Trophoblast cell (in vitro differentiated cells and primary cell): ENCODE measurements at regions not wholly inside any gene's neighbourhood (a gene's known extent, or its start where the extent isn't known, plus 50 kb on each side); places are given as distances from the start of the nearest gene placed in this dataset.

Experiments used
- DNase-seq, 2 donors: peaks; one replicate each; pipeline ENCODE4 v3.0.0-alpha.2; 2016
- H2AFZ ChIP-seq: 2 replicates; pipeline ENCODE4 v1.6.1; 2013; ENCODE audit warnings: low read length, moderate library complexity, mild to moderate bottlenecking; ENCODE audit not compliant: insufficient read depth, poor library complexity
- H2AK5ac ChIP-seq: 2 replicates; pipeline ENCODE4 v1.6.1; 2013; ENCODE audit warnings: mild to moderate bottlenecking, low read length
- H2BK120ac ChIP-seq: 2 replicates; pipeline ENCODE4 v1.6.1; 2013; ENCODE audit warnings: low read length, mild to moderate bottlenecking, moderate library complexity; ENCODE audit not compliant: insufficient read depth, poor library complexity
- H2BK12ac ChIP-seq: 2 replicates; pipeline ENCODE4 v1.6.1; 2013; ENCODE audit warnings: mild to moderate bottlenecking, low read length, moderate library complexity
- H2BK5ac ChIP-seq: 2 replicates; pipeline ENCODE4 v1.6.1; 2013; ENCODE audit warnings: low read length, low read depth, moderate library complexity, mild to moderate bottlenecking; ENCODE audit not compliant: poor library complexity
- H3K14ac ChIP-seq: 2 replicates; pipeline ENCODE4 v1.6.1; 2013; ENCODE audit warnings: mild to moderate bottlenecking, low read length
- H3K18ac ChIP-seq: 2 replicates; pipeline ENCODE4 v1.6.1; 2013; ENCODE audit warnings: mild to moderate bottlenecking, low read length
- H3K23ac ChIP-seq: 2 replicates; pipeline ENCODE4 v1.6.1; 2013; ENCODE audit warnings: low read length
- H3K27ac ChIP-seq: 2 replicates; pipeline ENCODE4 v1.5.1; 2013; ENCODE audit warnings: low read depth, mild to moderate bottlenecking, inconsistent platforms, low read length, moderate library complexity
- H3K27me3 ChIP-seq: 2 replicates; pipeline ENCODE4 v1.6.1; 2013; ENCODE audit warnings: inconsistent platforms, mild to moderate bottlenecking, low read length, moderate library complexity; ENCODE audit not compliant: insufficient read depth
- H3K36me3 ChIP-seq, 2 experiments: 1 replicate in 1 of 2; 2 replicates in 1 of 2; pipeline ENCODE4 v1.6.1; 2013; ENCODE audit warnings: low read length in 2 of 2, mild to moderate bottlenecking in 2 of 2, moderate library complexity in 1 of 2; ENCODE audit not compliant: insufficient read depth in 2 of 2, control insufficient read depth in 1 of 2
- H3K4ac ChIP-seq: 2 replicates; pipeline ENCODE4 v1.6.1; 2013; ENCODE audit warnings: low read depth, mild to moderate bottlenecking, low read length, moderate library complexity
- H3K4me1 ChIP-seq, 2 experiments: 1 replicate in 1 of 2; 2 replicates in 1 of 2; pipeline ENCODE4 v1.6.1; 2013; ENCODE audit warnings: low read length in 2 of 2, mild to moderate bottlenecking in 2 of 2, moderate library complexity in 1 of 2; ENCODE audit not compliant: insufficient read depth in 2 of 2, control insufficient read depth in 1 of 2
- H3K4me2 ChIP-seq: 2 replicates; pipeline ENCODE4 v1.6.1; 2013; ENCODE audit warnings: inconsistent platforms, mild to moderate bottlenecking, low read length, moderate library complexity
- H3K4me3 ChIP-seq: 2 replicates; pipeline ENCODE4 v1.5.1; 2013; ENCODE audit warnings: mild to moderate bottlenecking, low read depth, low read length, inconsistent platforms
- H3K79me1 ChIP-seq: one replicate; pipeline ENCODE4 v1.6.1; 2013; ENCODE audit warnings: low read length
- H3K79me2 ChIP-seq: 2 replicates; pipeline ENCODE4 v1.6.1; 2013; ENCODE audit warnings: low read length, mild to moderate bottlenecking; ENCODE audit not compliant: control insufficient read depth, insufficient read depth, poor library complexity
- H3K9ac ChIP-seq: 2 replicates; pipeline ENCODE4 v1.6.1; 2013; ENCODE audit warnings: mild to moderate bottlenecking, low read length
- H3K9me3 ChIP-seq: 2 replicates; pipeline ENCODE4 v1.6.1; 2013; ENCODE audit warnings: low read depth, mild to moderate bottlenecking, control low read depth, inconsistent platforms, low read length; ENCODE audit not compliant: insufficient read depth
- H4K12ac ChIP-seq: 2 replicates; pipeline ENCODE4 v1.6.1; 2013; ENCODE audit warnings: low read depth, mild to moderate bottlenecking, low read length, moderate library complexity
- H4K8ac ChIP-seq: 2 replicates; pipeline ENCODE4 v1.6.1; 2013; ENCODE audit warnings: low read depth, mild to moderate bottlenecking, low read length, moderate library complexity
- H4K91ac ChIP-seq: one replicate; pipeline ENCODE4 v1.6.1; 2013; ENCODE audit warnings: low read depth, mild to moderate bottlenecking, low read length, moderate library complexity
- WGBS: extraction: QIAGEN DNeasy Blood & Tissue Kit; methylation state at CpG from one replicate; pipeline ENCODE4 v1.1.7; 2013; ENCODE audit warnings: missing lambda C conversion rate; ENCODE audit not compliant: insufficient read length, insufficient coverage; ENCODE audit errors: extremely low coverage; 5-methylcytosine and 5-hydroxymethylcytosine counted together

DNA sequence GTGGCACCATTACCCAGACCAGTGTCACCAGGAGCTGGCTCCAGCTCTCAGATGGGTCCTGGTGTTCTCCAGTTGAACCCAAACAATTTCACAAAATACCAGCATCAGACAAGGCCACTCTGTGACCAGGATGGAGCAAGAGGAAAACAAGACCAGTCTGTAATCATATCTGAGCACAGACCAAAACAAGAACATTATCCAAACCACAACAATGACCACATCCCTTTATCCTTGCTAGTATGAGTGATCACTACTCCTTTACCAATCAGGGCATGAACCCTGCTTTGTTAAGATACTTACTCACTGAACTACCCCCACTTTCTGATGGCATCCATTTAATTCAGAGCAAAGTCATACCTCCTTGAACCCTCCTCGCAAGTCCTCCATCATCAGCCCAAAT lies 145.9 kb downstream of the NUFIP1 start:
- H3K4ac ChIP-seq = no peak overlapping the region
- H4K12ac ChIP-seq = no peak overlapping the region
- no peak overlapping the region for H3K9ac ChIP-seq
- H3K18ac ChIP-seq = no peak overlapping the region
- H2AK5ac ChIP-seq = no peak overlapping the region
- no peaks in the 10 kb centered on the region for H3K27me3 ChIP-seq
- no peak overlapping the region for H2BK120ac ChIP-seq
- no peak overlapping the region for H3K14ac ChIP-seq
- no peaks in the 10 kb centered on the region for H3K79me1 ChIP-seq
- H3K4me1 ChIP-seq = no peaks in the 10 kb centered on the region
- no peaks in the 10 kb centered on the region for H3K9me3 ChIP-seq
- H2BK12ac ChIP-seq = no peak overlapping the region
- H2BK5ac ChIP-seq = no peak overlapping the region
- no peaks in the 10 kb centered on the region for H3K36me3 ChIP-seq
- WGBS = no CpG with 5 or more reads among the region's 1 CpG
- no peaks in the 10 kb centered on the region for H3K79me2 ChIP-seq
- no peak overlapping the region for H3K23ac ChIP-seq
- no peak overlapping the region for H3K4me2 ChIP-seq
- H3K27ac ChIP-seq = no peak overlapping the region
- no peak for DNase-seq
- H2AFZ ChIP-seq = no peak overlapping the region
- no peak overlapping the region for H4K8ac ChIP-seq
- no peak overlapping the region for H4K91ac ChIP-seq
- H3K4me3 ChIP-seq = no peak overlapping the region

DNA sequence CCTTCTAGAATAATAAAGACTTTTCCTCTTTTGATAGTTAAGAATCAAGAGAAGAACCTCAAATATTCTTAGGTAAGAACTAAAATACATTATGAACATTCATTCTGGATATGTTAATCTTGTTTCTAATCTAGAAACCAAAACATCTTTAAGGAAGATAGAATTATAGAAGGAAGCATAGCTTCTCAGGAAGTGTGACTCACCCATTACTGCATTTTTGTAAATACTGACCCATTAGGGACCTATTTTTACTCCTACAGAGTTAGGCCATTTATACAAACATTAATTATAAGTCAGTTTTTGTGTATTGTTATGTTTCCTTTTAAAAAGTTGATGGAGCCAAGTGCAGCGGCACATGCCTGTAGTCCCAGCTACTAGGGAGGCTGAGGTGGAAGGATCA lies 147.1 kb downstream of the NUFIP1 start:
- Histone ChIP-seq H3K4me1 (no peaks in the 10 kb centered on the region), H3K9ac (no peak overlapping the region), H3K4me3 (no peak overlapping the region), H3K4ac (no peak overlapping the region), H2AFZ (no peak overlapping the region), H3K9me3 (no peaks in the 10 kb centered on the region), H3K36me3 (no peaks in the 10 kb centered on the region), H3K27me3 (no peaks in the 10 kb centered on the region), H2BK120ac (no peak overlapping the region), H4K12ac (no peak overlapping the region), H3K79me2 (no peaks in the 10 kb centered on the region), H3K14ac (no peak overlapping the region), H2BK12ac (no peak overlapping the region), H3K18ac (no peak overlapping the region), H4K8ac (no peak overlapping the region), H2AK5ac (no peak overlapping the region), H3K23ac (no peak overlapping the region), H3K27ac (no peak overlapping the region), H3K79me1 (no peaks in the 10 kb centered on the region), H4K91ac (no peak overlapping the region), H3K4me2 (no peak overlapping the region), H2BK5ac (no peak overlapping the region)
- DNase-seq = no peak
- WGBS = no CpG with 5 or more reads among the region's 1 CpG

DNA sequence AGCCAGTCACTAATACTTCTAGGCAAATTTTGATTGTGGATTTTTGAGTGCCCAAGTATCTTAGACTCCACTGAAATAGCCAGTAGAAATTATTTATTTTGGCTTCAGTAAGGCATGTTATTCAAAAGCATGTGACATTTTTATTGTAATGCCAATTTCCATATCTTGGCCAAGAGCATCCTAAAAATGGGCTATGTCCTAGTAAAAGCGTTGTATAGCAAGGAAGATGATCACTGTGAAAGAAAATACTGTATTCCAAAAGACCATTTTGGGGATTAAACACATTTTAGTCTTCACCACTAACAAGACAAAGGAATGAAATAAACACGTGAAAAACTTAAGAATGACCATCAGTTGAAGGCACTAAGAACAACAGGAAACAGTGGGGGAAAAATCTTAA lies 149.1 kb downstream of the NUFIP1 start:
- H4K91ac ChIP-seq = no peak overlapping the region
- H2BK120ac ChIP-seq = no peak overlapping the region
- no peak overlapping the region for H3K4me2 ChIP-seq
- no peaks in the 10 kb centered on the region for H3K27me3 ChIP-seq
- H4K12ac ChIP-seq = no peak overlapping the region
- H3K9me3 ChIP-seq = no peaks in the 10 kb centered on the region
- no peak overlapping the region for H2BK12ac ChIP-seq
- H3K9ac ChIP-seq = no peak overlapping the region
- H3K4ac ChIP-seq = no peak overlapping the region
- H3K79me2 ChIP-seq = no peaks in the 10 kb centered on the region
- no peak overlapping the region for H3K4me3 ChIP-seq
- H2AFZ ChIP-seq = no peak overlapping the region
- H2AK5ac ChIP-seq = no peak overlapping the region
- no peaks in the 10 kb centered on the region for H3K36me3 ChIP-seq
- no peak overlapping the region for H3K14ac ChIP-seq
- H3K27ac ChIP-seq = no peak overlapping the region
- H3K23ac ChIP-seq = no peak overlapping the region
- no CpG with 5 or more reads among the region's 2 CpGs for WGBS
- H2BK5ac ChIP-seq = no peak overlapping the region
- no peaks in the 10 kb centered on the region for H3K4me1 ChIP-seq
- no peak overlapping the region for H3K18ac ChIP-seq
- DNase-seq = no peak
- H3K79me1 ChIP-seq = no peaks in the 10 kb centered on the region
- H4K8ac ChIP-seq = no peak overlapping the region

DNA sequence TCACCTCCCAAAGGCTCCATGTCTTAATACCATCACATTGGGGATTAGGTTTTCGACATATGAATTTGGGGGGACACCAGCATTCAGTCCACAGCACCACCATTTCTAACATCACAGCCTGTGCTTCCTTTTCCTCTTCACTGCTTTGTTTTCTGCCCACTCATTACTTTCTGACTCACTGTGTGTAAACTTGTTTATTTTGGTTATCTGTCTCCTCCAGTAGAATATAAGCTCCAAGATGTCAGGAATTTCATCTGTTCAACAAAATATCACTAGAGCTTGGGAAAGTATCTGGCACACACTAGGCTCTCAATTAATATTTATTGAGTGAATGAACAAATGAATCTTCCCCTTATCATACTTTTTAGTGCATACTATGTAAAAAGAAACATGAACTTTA lies 152.0 kb downstream of the NUFIP1 start:
- Histone ChIP-seq H3K36me3 (no peaks in the 10 kb centered on the region), H3K4me3 (no peak overlapping the region), H3K4me2 (no peak overlapping the region), H2BK12ac (no peak overlapping the region), H3K27ac (no peak overlapping the region), H3K27me3 (no peaks in the 10 kb centered on the region), H4K8ac (no peak overlapping the region), H3K9ac (no peak overlapping the region), H4K91ac (no peak overlapping the region), H4K12ac (no peak overlapping the region), H2BK120ac (no peak overlapping the region), H2AFZ (no peak overlapping the region), H3K79me1 (no peaks in the 10 kb centered on the region), H3K79me2 (no peaks in the 10 kb centered on the region), H2BK5ac (no peak overlapping the region), H3K4me1 (no peaks in the 10 kb centered on the region), H3K18ac (no peak overlapping the region), H3K4ac (no peak overlapping the region), H3K9me3 (no peaks in the 10 kb centered on the region), H3K23ac (no peak overlapping the region), H2AK5ac (no peak overlapping the region), H3K14ac (no peak overlapping the region)
- WGBS = no CpG with 5 or more reads among the region's 1 CpG
- no peak for DNase-seq
